Activated naive CD8-positive, alpha-beta T cell treated with anti-CD3 and anti-CD28 coated beads, Interleukin-2, amount 10 ng/mL, durations not matched to agents 7 days and 5 days (primary cell): ENCODE measurements at regions not wholly inside any gene's neighbourhood (a gene's known extent, or its start where the extent isn't known, plus 50 kb on each side); places are given as distances from the start of the nearest gene placed in this dataset.

Experiments used
- ATAC-seq: fragments of 150-1000 bp; cut with Tn5 transposase; one replicate; pipeline ENCODE4 v1.10.0; 2021; ENCODE audit warnings: low read depth, moderate library complexity
- POLR2A ChIA-PET: fragments of 350-600 bp; sonication (Branson Sonifier 250); formaldehyde crosslinking; loops from one replicate; lab custom pipeline; 2021; ENCODE audit warnings: antibody characterized with exemption; lab: Charles Lee
- DNase-seq: peaks from one replicate; pipeline ENCODE4 v3.0.0; 2021
- H3K27ac Mint-ChIP-seq: one replicate; pipeline ENCODE4 v1.8.0; 2022; ENCODE audit warnings: mild to moderate bottlenecking, mixed read lengths
- H3K27me3 Mint-ChIP-seq: one replicate; pipeline ENCODE4 v1.8.0; 2022; ENCODE audit warnings: mild to moderate bottlenecking, moderate library complexity, mixed read lengths
- H3K36me3 Mint-ChIP-seq: one replicate; pipeline ENCODE4 v1.8.0; 2021; ENCODE audit warnings: mild to moderate bottlenecking, mixed read lengths
- H3K4me1 Mint-ChIP-seq: one replicate; pipeline ENCODE4 v1.8.0; 2021; ENCODE audit warnings: mixed read lengths
- H3K4me3 Mint-ChIP-seq: one replicate; pipeline ENCODE4 v1.8.0; 2022; ENCODE audit warnings: mild to moderate bottlenecking, moderate library complexity, mixed read lengths
- H3K9me3 Mint-ChIP-seq: one replicate; pipeline ENCODE4 v1.8.0; 2021; ENCODE audit warnings: mixed read lengths

DNA sequence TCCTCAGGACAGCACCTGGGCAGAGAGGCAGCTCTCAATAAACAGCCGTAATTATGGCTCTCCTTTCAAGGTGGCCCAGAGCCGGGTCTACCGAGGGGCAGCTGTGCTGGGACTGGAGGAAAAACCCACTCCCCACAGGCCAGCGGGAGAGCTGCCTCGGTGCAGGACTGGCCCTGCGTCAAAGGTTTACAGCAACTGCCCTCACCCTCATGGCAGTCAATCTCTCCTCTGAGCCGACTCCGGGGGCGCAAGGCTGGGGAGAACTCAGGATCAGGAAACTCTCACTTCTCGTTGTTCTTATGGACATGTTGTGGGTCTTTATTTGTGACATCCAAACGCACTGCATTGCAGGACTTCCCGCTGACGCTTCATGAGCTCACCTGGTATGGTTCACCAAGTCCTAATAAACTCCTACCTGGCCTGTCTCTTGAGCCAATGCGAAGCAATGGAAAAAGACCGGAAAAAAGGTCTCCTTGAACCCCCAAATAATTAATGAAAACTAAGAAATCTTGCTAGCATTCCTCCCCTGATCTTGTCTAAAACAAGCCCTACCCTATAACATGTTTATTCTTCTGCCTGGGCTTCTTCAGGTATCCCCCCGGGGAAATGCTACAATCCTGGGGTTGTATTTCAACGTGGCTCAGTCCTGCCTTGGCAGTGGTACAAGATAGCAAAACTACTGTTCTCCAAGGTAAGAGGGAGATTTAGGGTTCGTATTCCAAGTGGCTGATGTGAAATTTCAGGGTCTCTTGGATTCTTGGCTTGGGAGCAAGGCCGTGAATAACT is 50.1 kb upstream of the CDKN2AIP start:
- Mint-ChIP-seq H3K4me3 (no peak overlapping the region), H3K4me1 (peaks cover 36% of the 10 kb centered on the region), H3K36me3 (no peaks in the 10 kb centered on the region), H3K27me3 (peaks cover 7% of the 10 kb centered on the region), H3K9me3 (no peaks in the 10 kb centered on the region), H3K27ac (no peak overlapping the region)
- POLR2A ChIA-PET = no interaction called here
- ATAC-seq (no peak), DNase-seq (no peak)
